Thymus (tissue), 11 donors: ENCODE measurements at regions not wholly inside any gene's neighbourhood (a gene's known extent, or its start where the extent isn't known, plus 50 kb on each side); places are given as distances from the start of the nearest gene placed in this dataset.
"Not testable (repeated sequence)": the region's sequence is repeated elsewhere in the genome, so short reads cannot be mapped to it uniquely, and the experiment has no call there.

ENCODE experiments used
- DNase-seq, 9 donors: peaks; one replicate each; pipeline ENCODE4 v3.0.0-alpha.2; 2013; ENCODE audit warnings: low spot score in 9 of 9, low read depth in 6 of 9, missing footprints in 1 of 9
- H3K27ac ChIP-seq, 2 donors: one replicate each; pipeline ENCODE4 v1.5.1; 2013; ENCODE audit warnings: control low read depth in 1 of 2, low read depth in 1 of 2, low read length in 1 of 2, mild to moderate bottlenecking in 1 of 2, moderate library complexity in 1 of 2
- H3K27me3 ChIP-seq, 2 donors: one replicate each; pipeline ENCODE4 v1.5.1; 2013; ENCODE audit warnings: low read length in 1 of 2; ENCODE audit not compliant: control insufficient read depth in 2 of 2, insufficient read depth in 1 of 2
- H3K36me3 ChIP-seq, 2 donors: one replicate each; pipeline ENCODE4 v1.5.1; 2013; ENCODE audit warnings: low read length in 1 of 2, mild to moderate bottlenecking in 1 of 2, moderate library complexity in 1 of 2; ENCODE audit not compliant: control insufficient read depth in 2 of 2, insufficient read depth in 2 of 2
- H3K4me1 ChIP-seq, 2 donors: one replicate each; pipeline ENCODE4 v1.5.1; 2013; ENCODE audit warnings: low read length in 2 of 2; ENCODE audit not compliant: control insufficient read depth in 2 of 2, insufficient read depth in 2 of 2
- H3K4me3 ChIP-seq, 2 donors: one replicate each; pipeline ENCODE4 v1.5.1; 2013; ENCODE audit warnings: low read length in 2 of 2, control low read depth in 1 of 2, mild to moderate bottlenecking in 1 of 2
- H3K9me3 ChIP-seq, 2 donors: one replicate each; pipeline ENCODE4 v1.5.1; 2013; ENCODE audit warnings: low read length in 1 of 2, mild to moderate bottlenecking in 1 of 2; ENCODE audit not compliant: control insufficient read depth in 2 of 2, insufficient read depth in 1 of 2
- WGBS: extraction: QIAGEN DNeasy Blood & Tissue Kit; methylation state at CpG from one replicate; pipeline ENCODE4 v1.1.7; 2013; 5-methylcytosine and 5-hydroxymethylcytosine counted together
- donor health status: healthy.

DNA sequence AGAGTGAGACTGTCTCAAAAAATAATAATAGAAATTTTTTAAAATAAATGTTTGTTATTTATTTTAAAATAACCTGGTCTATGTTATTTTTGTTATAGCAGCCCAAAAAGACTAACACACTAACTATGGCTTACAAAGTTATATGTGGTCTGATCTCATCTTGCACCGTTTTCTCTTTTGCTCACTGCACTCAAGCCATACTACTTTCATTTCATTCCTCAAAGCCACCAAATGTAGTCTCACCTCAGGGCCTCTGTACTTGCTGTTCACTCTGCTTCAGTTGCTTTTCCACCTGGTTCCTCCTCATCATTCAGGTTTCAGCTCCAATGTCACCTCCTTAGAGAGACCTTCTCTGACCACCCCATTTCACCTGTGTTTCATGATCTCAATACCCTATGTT, 55.2 kb upstream of the MDM1 start:
- H3K9me3 ChIP-seq, result peaks cover 0 to 6% of the 10 kb centered on the region in 2 donors
- WGBS, result 94% methylated on average over 1 of the region's 1 CpG
- no peaks in the 10 kb centered on the region for H3K36me3 ChIP-seq
- H3K27ac ChIP-seq, result no peak overlapping the region
- no peak overlapping the region for H3K4me3 ChIP-seq
- peaks cover 0 to 4% of the 10 kb centered on the region in 2 donors for H3K4me1 ChIP-seq
- no peak for DNase-seq
- no peaks in the 10 kb centered on the region for H3K27me3 ChIP-seq

DNA sequence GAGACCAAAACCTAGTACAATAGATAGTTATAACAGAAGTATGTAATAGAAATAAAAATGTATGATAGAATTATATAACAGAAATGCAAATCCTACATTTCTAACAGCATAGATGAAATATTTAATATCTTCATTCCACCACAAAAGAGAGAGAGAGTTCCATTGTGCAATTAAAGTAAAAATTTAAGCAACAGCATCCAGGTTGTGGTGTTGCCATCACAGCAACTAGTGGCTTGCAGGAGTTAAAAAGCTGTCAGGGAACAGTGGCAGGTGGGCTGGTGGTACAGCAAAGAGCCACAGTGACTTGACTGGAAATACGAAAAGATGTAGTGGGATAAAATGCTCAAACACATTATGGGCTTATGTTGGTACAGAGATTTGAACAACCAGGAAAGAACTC, 57.1 kb upstream of the MDM1 start:
- peaks cover 0 to 6% of the 10 kb centered on the region in 2 donors for H3K9me3 ChIP-seq
- peaks cover 0 to 4% of the 10 kb centered on the region in 2 donors for H3K4me1 ChIP-seq
- whole genome bisulfite sequencing, result 91% methylated on average over 1 of the region's 1 CpG
- H3K27ac ChIP-seq, result no peak overlapping the region
- H3K36me3 ChIP-seq, result no peaks in the 10 kb centered on the region
- H3K4me3 ChIP-seq, result no peak overlapping the region
- DNase-seq, result no peak
- H3K27me3 ChIP-seq, result no peaks in the 10 kb centered on the region

DNA sequence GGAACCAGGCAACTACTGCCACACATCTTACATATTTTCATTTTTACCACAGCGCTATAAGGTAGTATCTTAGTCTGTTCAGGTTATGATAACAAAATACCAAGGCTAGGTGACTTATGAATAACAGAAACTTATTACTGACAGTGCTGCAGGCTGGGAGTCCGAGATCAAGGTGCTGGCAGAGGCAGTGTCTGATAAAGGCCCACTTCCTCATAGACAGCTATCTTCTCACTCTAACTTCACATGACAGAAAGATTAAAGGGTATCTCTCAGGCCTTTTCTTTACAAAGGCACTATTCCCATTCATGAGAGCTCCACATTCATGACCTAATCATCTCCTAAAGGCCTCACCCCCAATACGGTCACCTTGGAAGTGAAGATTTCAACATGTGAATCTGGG, 59.8 kb upstream of the MDM1 start:
- no peaks in the 10 kb centered on the region for H3K27me3 ChIP-seq
- 90% methylated on average over 3 of the region's 3 CpGs for WGBS

DNA sequence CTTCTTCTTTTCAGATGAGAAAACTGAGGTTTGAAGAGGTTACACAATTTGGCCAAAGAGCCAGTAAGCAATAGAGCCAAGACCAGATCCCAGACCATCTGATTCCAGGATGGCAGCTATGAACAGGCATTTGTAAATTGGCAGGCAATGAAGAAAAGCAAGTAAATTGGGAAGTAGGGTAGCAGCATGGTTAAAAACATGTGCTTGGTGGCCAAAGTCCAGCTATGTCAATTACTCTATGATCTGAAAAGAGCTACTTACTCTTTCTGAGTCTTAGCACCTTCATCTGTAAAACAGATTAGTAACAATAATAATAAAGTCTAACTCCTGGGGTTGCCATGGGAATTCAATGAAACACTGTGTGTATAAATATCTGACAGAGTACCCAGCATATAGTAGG, 60.2 kb upstream of the MDM1 start:
- Histone ChIP-seq H3K4me3 (no peak overlapping the region), H3K9me3 (peaks cover 0 to 6% of the 10 kb centered on the region in 2 donors), H3K27ac (no peak overlapping the region), H3K4me1 (peaks cover 0 to 4% of the 10 kb centered on the region in 2 donors), H3K27me3 (no peaks in the 10 kb centered on the region), H3K36me3 (no peaks in the 10 kb centered on the region)
- no peak for DNase-seq

More for the DNA sequence above, 59.8 kb upstream of the MDM1 start:
- peaks cover 0 to 4% of the 10 kb centered on the region in 2 donors for H3K4me1 ChIP-seq
- H3K27ac ChIP-seq, result no peak overlapping the region
- H3K4me3 ChIP-seq, result no peak overlapping the region
- H3K9me3 ChIP-seq, result peaks cover 0 to 6% of the 10 kb centered on the region in 2 donors
- H3K36me3 ChIP-seq, result no peaks in the 10 kb centered on the region
- DNase-seq, result no peak

DNA sequence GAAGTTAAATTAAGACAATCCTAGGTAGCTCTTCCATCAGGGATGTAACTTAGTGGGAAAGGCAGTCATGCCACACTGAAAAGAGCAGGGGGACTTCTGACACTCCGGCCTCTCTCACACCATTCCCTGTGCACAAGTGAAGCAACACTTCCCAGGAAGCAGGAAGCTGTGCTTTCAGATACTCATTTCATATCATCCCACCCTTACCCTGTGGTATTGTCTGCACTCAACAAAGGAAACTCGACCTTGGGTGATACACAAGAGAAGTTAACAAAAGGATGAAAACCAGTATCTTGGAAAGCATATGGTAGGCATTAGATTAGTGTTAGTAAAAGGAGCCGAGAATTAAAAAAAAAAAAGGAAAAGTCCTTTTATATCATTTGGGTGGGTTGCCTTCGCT, 61.3 kb upstream of the MDM1 start:
- Histone ChIP-seq H3K4me3 (no peak overlapping the region), H3K27ac (no peak overlapping the region), H3K36me3 (no peaks in the 10 kb centered on the region), H3K9me3 (peaks cover 0 to 6% of the 10 kb centered on the region in 2 donors), H3K4me1 (peaks cover 0 to 4% of the 10 kb centered on the region in 2 donors), H3K27me3 (no peaks in the 10 kb centered on the region)
- WGBS, result 82% methylated on average over 4 of the region's 4 CpGs
- no peak for DNase-seq

DNA sequence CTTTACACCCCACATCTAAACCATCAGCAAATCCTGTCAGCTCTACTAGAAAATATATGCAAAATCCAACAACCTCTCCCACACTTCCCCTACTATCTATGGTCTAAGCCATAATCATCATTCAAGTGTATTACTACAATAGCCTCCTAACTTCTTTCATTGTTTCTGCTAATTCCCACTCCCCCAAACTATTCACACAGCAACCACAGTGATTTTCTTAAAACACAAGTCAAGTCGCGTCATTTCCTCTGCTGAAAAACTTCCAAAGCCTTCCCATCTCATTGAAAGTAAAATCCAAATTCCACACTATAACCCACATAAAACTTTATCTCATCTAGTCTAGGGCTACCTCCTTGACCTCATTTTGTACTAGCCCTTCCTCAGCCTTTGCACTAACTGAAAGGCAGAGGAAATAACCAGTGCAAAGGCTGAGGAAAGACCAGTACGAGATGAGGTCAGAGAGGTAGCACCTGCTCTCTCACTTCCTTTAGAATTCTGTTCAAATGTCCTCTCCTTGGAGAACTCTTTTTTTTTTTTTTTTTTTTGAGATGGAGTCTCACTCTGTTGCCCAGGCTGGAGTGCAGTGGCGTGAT, 65.5 kb upstream of the MDM1 start:
- H3K27me3 ChIP-seq, result no peaks in the 10 kb centered on the region
- no peak for DNase-seq
- H3K27ac ChIP-seq, result no peak overlapping the region
- 90% methylated on average over 4 of the region's 4 CpGs for WGBS
- H3K4me1 ChIP-seq, result no peaks in the 10 kb centered on the region
- no peaks in the 10 kb centered on the region for H3K36me3 ChIP-seq
- no peaks in the 10 kb centered on the region for H3K9me3 ChIP-seq
- no peak overlapping the region for H3K4me3 ChIP-seq

DNA sequence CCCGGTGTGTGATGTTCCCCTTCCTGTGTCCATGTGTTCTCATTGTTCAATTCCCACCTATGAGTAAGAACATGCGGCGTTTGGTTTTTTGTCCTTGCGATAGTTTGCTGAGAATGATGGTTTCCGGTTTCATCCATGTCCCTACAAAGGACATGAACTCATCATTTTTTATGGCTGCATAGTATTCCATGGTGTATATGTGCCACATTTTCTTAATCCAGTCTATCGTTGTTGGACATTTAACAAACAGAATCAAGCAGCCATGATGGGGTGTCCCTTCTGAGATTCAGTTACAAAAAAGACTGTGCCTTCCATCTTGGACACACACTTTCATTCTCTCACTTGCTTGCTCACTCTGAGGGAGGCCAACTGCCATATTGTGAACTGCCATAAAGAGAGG, 66.5 kb upstream of the MDM1 start:
- not testable (repeated sequence) for H3K4me1 ChIP-seq, H3K27me3 ChIP-seq, DNase-seq, H3K9me3 ChIP-seq, H3K27ac ChIP-seq, H3K4me3 ChIP-seq, H3K36me3 ChIP-seq
- WGBS, result 96% methylated on average over 6 of the region's 6 CpGs

DNA sequence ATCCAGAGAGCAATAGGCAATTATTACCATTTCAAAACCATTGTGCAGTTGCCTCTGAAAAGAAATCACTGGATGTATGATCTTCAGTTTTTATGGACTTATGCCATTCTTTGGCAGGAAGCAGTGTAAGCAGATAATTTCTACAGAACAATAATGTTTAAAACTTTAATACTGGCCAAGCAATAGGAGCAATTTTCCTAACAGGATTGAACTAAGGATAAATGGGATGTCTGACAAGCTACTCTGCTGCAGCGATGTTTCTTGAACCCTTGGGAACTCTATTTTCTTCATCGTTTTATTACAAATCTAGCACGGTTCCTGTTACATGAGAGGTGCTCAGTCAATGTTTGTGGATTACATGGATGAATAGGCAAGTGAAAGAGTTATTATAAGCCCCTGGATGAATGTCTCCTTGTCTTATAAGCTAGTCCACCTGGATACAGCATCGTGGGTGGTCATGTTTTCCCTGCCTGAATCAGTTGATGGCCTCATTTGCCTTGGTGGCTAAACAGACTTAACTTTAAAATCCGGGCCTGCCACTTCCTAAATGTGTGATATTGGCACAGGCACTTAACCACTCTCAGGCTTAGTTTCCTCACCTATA, 68.2 kb upstream of the MDM1 start:
- Histone ChIP-seq H3K27me3 (no peaks in the 10 kb centered on the region), H3K36me3 (no peaks in the 10 kb centered on the region), H3K4me1 (no peaks in the 10 kb centered on the region), H3K9me3 (no peaks in the 10 kb centered on the region), H3K27ac (no peak overlapping the region), H3K4me3 (no peak overlapping the region)
- DNase-seq, result no peak
- WGBS, result 92% methylated on average over 5 of the region's 5 CpGs

DNA sequence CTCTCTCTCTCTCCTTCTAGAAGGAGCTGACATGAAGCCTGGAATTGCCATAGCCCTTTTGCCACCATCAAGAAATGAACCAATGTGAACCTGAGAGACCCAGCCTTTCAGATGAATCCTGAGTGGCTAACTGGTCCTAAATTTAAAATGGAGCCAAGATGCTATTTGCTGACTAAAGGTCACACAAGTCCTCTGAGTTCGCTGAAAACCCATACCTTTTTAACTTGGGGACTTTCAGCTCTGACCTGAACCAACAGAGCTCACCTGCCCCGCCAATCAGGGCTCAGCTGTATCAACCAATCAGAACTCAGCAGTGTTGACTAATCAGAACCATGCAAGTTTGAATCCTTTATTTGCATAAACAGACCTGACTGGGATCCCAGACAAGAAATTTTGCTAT, 70.3 kb upstream of the MDM1 start:
- Histone ChIP-seq H3K36me3 (no peaks in the 10 kb centered on the region), H3K4me1 (peaks cover 2 to 10% of the 10 kb centered on the region in 2 donors), H3K4me3 (no peak overlapping the region), H3K27me3 (no peaks in the 10 kb centered on the region), H3K9me3 (peaks cover 0 to 4% of the 10 kb centered on the region in 2 donors), H3K27ac (no peak overlapping the region)
- no peak for DNase-seq
- over 99% methylated on average over 2 of the region's 2 CpGs for WGBS
